ENCODE measurements at regions not wholly inside any gene's neighbourhood (a gene's known extent, or its start where the extent isn't known, plus 50 kb on each side); places are given as distances from the start of the nearest gene placed in this dataset.
"Not testable (repeated sequence)": the region's sequence is repeated elsewhere in the genome, so short reads cannot be mapped to it uniquely, and the experiment has no call there.

GRCh38 chr10:109735776-109736175 lies 187.5 kb downstream of the XPNPEP1 start:
- Histone ChIP-seq H3K27ac (ENCODE audit: low read length) (no peak overlapping the region), H3K9ac (ENCODE audit: low read length in 2 of 2) (no peak overlapping the region), H3K9me3 (ENCODE audit: control insufficient read depth in 2 of 2, low read length in 2 of 2) (no peaks in the 10 kb centered on the region), H3K4me3 (ENCODE audit: low read length in 2 of 2) (no peak overlapping the region), H3K27me3 (ENCODE audit: control insufficient read depth in 1 of 2, insufficient read depth in 2 of 2, low read length in 2 of 2) (no peaks in the 10 kb centered on the region), H3K4me1 (ENCODE audit: control insufficient read depth, insufficient read depth, low read length) (no peaks in the 10 kb centered on the region), H3K36me3 (ENCODE audit: control insufficient read depth in 2 of 2, insufficient read depth in 2 of 2, low read length in 2 of 2) (no peaks in the 10 kb centered on the region)

- no peaks in the 10 kb centered on the region for H3K4me1 ChIP-seq (ENCODE audit: control insufficient read depth, insufficient read depth, low read length)
- H3K27me3 ChIP-seq (ENCODE audit: control insufficient read depth in 1 of 2, insufficient read depth in 2 of 2, low read length in 2 of 2), result no peaks in the 10 kb centered on the region
- H3K36me3 ChIP-seq (ENCODE audit: control insufficient read depth in 2 of 2, insufficient read depth in 2 of 2, low read length in 2 of 2), result no peaks in the 10 kb centered on the region
- H3K27ac ChIP-seq (ENCODE audit: low read length), result no peak overlapping the region
- H3K4me3 ChIP-seq (ENCODE audit: low read length in 2 of 2), result no peak overlapping the region
- no peak overlapping the region for H3K9ac ChIP-seq (ENCODE audit: low read length in 2 of 2)
- no peaks in the 10 kb centered on the region for H3K9me3 ChIP-seq (ENCODE audit: control insufficient read depth in 2 of 2, low read length in 2 of 2)
Measured at GRCh38 chr10:109732254-109732965, 190.9 kb downstream of the XPNPEP1 start.

- not testable (repeated sequence) for H3K27me3 ChIP-seq (ENCODE audit: control insufficient read depth in 1 of 2, insufficient read depth in 2 of 2, low read length in 2 of 2); H3K9me3 ChIP-seq (ENCODE audit: control insufficient read depth in 2 of 2, low read length in 2 of 2); H3K36me3 ChIP-seq (ENCODE audit: control insufficient read depth in 2 of 2, insufficient read depth in 2 of 2, low read length in 2 of 2); H3K9ac ChIP-seq (ENCODE audit: low read length in 2 of 2); H3K4me3 ChIP-seq (ENCODE audit: low read length in 2 of 2); H3K27ac ChIP-seq (ENCODE audit: low read length); H3K4me1 ChIP-seq (ENCODE audit: control insufficient read depth, insufficient read depth, low read length)
Measured at GRCh38 chr10:109729895-109730294, 193.4 kb downstream of the XPNPEP1 start.

- Histone ChIP-seq H3K27ac (ENCODE audit: low read length) (no peak overlapping the region), H3K27me3 (ENCODE audit: control insufficient read depth in 1 of 2, insufficient read depth in 2 of 2, low read length in 2 of 2) (no peaks in the 10 kb centered on the region), H3K4me3 (ENCODE audit: low read length in 2 of 2) (no peak overlapping the region), H3K9me3 (ENCODE audit: control insufficient read depth in 2 of 2, low read length in 2 of 2) (no peaks in the 10 kb centered on the region), H3K36me3 (ENCODE audit: control insufficient read depth in 2 of 2, insufficient read depth in 2 of 2, low read length in 2 of 2) (no peaks in the 10 kb centered on the region), H3K9ac (ENCODE audit: low read length in 2 of 2) (no peak overlapping the region), H3K4me1 (ENCODE audit: control insufficient read depth, insufficient read depth, low read length) (no peaks in the 10 kb centered on the region)
Measured at GRCh38 chr10:109727436-109727835, 195.9 kb downstream of the XPNPEP1 start.

- no peak overlapping the region for H3K27ac ChIP-seq (ENCODE audit: low read length)
- H3K9me3 ChIP-seq (ENCODE audit: control insufficient read depth in 2 of 2, low read length in 2 of 2), result no peaks in the 10 kb centered on the region
- no peak overlapping the region for H3K9ac ChIP-seq (ENCODE audit: low read length in 2 of 2)
- no peak overlapping the region for H3K4me3 ChIP-seq (ENCODE audit: low read length in 2 of 2)
- no peaks in the 10 kb centered on the region for H3K27me3 ChIP-seq (ENCODE audit: control insufficient read depth in 1 of 2, insufficient read depth in 2 of 2, low read length in 2 of 2)
- H3K36me3 ChIP-seq (ENCODE audit: control insufficient read depth in 2 of 2, insufficient read depth in 2 of 2, low read length in 2 of 2), result no peaks in the 10 kb centered on the region
- no peaks in the 10 kb centered on the region for H3K4me1 ChIP-seq (ENCODE audit: control insufficient read depth, insufficient read depth, low read length)
Measured at GRCh38 chr10:109726473-109726872, 196.8 kb downstream of the XPNPEP1 start.

GRCh38 chr10:109723305-109723704 lies 200.0 kb downstream of the XPNPEP1 start:
- H3K9me3 ChIP-seq (ENCODE audit: control insufficient read depth in 2 of 2, low read length in 2 of 2), result no peaks in the 10 kb centered on the region
- H3K36me3 ChIP-seq (ENCODE audit: control insufficient read depth in 2 of 2, insufficient read depth in 2 of 2, low read length in 2 of 2), result no peaks in the 10 kb centered on the region
- no peak overlapping the region for H3K9ac ChIP-seq (ENCODE audit: low read length in 2 of 2)
- no peaks in the 10 kb centered on the region for H3K27me3 ChIP-seq (ENCODE audit: control insufficient read depth in 1 of 2, insufficient read depth in 2 of 2, low read length in 2 of 2)
- no peak overlapping the region for H3K4me3 ChIP-seq (ENCODE audit: low read length in 2 of 2)
- H3K27ac ChIP-seq (ENCODE audit: low read length), result no peak overlapping the region
- no peaks in the 10 kb centered on the region for H3K4me1 ChIP-seq (ENCODE audit: control insufficient read depth, insufficient read depth, low read length)

GRCh38 chr10:109721453-109722064 lies 201.8 kb downstream of the XPNPEP1 start:
- no peak overlapping the region for H3K4me3 ChIP-seq (ENCODE audit: low read length in 2 of 2)
- no peaks in the 10 kb centered on the region for H3K36me3 ChIP-seq (ENCODE audit: control insufficient read depth in 2 of 2, insufficient read depth in 2 of 2, low read length in 2 of 2)
- no peak overlapping the region for H3K27ac ChIP-seq (ENCODE audit: low read length)
- no peak overlapping the region for H3K9ac ChIP-seq (ENCODE audit: low read length in 2 of 2)
- no peaks in the 10 kb centered on the region for H3K9me3 ChIP-seq (ENCODE audit: control insufficient read depth in 2 of 2, low read length in 2 of 2)
- no peaks in the 10 kb centered on the region for H3K27me3 ChIP-seq (ENCODE audit: control insufficient read depth in 1 of 2, insufficient read depth in 2 of 2, low read length in 2 of 2)
- no peaks in the 10 kb centered on the region for H3K4me1 ChIP-seq (ENCODE audit: control insufficient read depth, insufficient read depth, low read length)

GRCh38 chr10:109706026-109706560 lies 217.2 kb downstream of the XPNPEP1 start:
- Histone ChIP-seq H3K9ac (ENCODE audit: low read length in 2 of 2) (no peak overlapping the region), H3K27me3 (ENCODE audit: control insufficient read depth in 1 of 2, insufficient read depth in 2 of 2, low read length in 2 of 2) (no peaks in the 10 kb centered on the region), H3K4me1 (ENCODE audit: control insufficient read depth, insufficient read depth, low read length) (no peaks in the 10 kb centered on the region), H3K4me3 (ENCODE audit: low read length in 2 of 2) (no peak overlapping the region), H3K27ac (ENCODE audit: low read length) (no peak overlapping the region), H3K9me3 (ENCODE audit: control insufficient read depth in 2 of 2, low read length in 2 of 2) (no peaks in the 10 kb centered on the region), H3K36me3 (ENCODE audit: control insufficient read depth in 2 of 2, insufficient read depth in 2 of 2, low read length in 2 of 2) (no peaks in the 10 kb centered on the region)

- no peaks in the 10 kb centered on the region for H3K27me3 ChIP-seq (ENCODE audit: control insufficient read depth in 1 of 2, insufficient read depth in 2 of 2, low read length in 2 of 2)
- no peaks in the 10 kb centered on the region for H3K36me3 ChIP-seq (ENCODE audit: control insufficient read depth in 2 of 2, insufficient read depth in 2 of 2, low read length in 2 of 2)
- H3K9me3 ChIP-seq (ENCODE audit: control insufficient read depth in 2 of 2, low read length in 2 of 2), result no peaks in the 10 kb centered on the region
- H3K27ac ChIP-seq (ENCODE audit: low read length), result no peak overlapping the region
- no peak overlapping the region for H3K4me3 ChIP-seq (ENCODE audit: low read length in 2 of 2)
- no peaks in the 10 kb centered on the region for H3K4me1 ChIP-seq (ENCODE audit: control insufficient read depth, insufficient read depth, low read length)
- H3K9ac ChIP-seq (ENCODE audit: low read length in 2 of 2), result no peak overlapping the region
Measured at GRCh38 chr10:109701633-109702215, 221.6 kb downstream of the XPNPEP1 start.

- no peaks in the 10 kb centered on the region for H3K4me1 ChIP-seq (ENCODE audit: control insufficient read depth, insufficient read depth, low read length)
- no peaks in the 10 kb centered on the region for H3K27me3 ChIP-seq (ENCODE audit: control insufficient read depth in 1 of 2, insufficient read depth in 2 of 2, low read length in 2 of 2)
- no peak overlapping the region for H3K27ac ChIP-seq (ENCODE audit: low read length)
- H3K9me3 ChIP-seq (ENCODE audit: control insufficient read depth in 2 of 2, low read length in 2 of 2), result no peaks in the 10 kb centered on the region
- H3K36me3 ChIP-seq (ENCODE audit: control insufficient read depth in 2 of 2, insufficient read depth in 2 of 2, low read length in 2 of 2), result no peaks in the 10 kb centered on the region
- no peak overlapping the region for H3K9ac ChIP-seq (ENCODE audit: low read length in 2 of 2)
- H3K4me3 ChIP-seq (ENCODE audit: low read length in 2 of 2), result no peak overlapping the region
Measured at GRCh38 chr10:109698882-109699664, 224.2 kb downstream of the XPNPEP1 start.

All from stomach smooth muscle (tissue), 2 donors.